ENCODE measurements at regions not wholly inside any gene's neighbourhood (a gene's known extent, or its start where the extent isn't known, plus 50 kb on each side); places are given as distances from the start of the nearest gene placed in this dataset.

- TF ChIP-seq, protein P1, sequence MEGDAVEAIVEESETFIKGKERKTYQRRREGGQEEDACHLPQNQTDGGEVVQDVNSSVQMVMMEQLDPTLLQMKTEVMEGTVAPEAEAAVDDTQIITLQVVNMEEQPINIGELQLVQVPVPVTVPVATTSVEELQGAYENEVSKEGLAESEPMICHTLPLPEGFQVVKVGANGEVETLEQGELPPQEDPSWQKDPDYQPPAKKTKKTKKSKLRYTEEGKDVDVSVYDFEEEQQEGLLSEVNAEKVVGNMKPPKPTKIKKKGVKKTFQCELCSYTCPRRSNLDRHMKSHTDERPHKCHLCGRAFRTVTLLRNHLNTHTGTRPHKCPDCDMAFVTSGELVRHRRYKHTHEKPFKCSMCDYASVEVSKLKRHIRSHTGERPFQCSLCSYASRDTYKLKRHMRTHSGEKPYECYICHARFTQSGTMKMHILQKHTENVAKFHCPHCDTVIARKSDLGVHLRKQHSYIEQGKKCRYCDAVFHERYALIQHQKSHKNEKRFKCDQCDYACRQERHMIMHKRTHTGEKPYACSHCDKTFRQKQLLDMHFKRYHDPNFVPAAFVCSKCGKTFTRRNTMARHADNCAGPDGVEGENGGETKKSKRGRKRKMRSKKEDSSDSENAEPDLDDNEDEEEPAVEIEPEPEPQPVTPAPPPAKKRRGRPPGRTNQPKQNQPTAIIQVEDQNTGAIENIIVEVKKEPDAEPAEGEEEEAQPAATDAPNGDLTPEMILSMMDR (conservative IDR thresholded peaks at IDR 0.05): no peak
- no peak for DNase-seq (ENCODE audit: extremely low spot score, unreplicated experiment)
- no peak overlapping the region for H3K27ac Mint-ChIP-seq
- H3K36me3 Mint-ChIP-seq: no peaks in the 10 kb centered on the region
- peaks cover 8% of the 10 kb centered on the region for H3K4me1 Mint-ChIP-seq (ENCODE audit: unreplicated experiment)
- H3K4me3 Mint-ChIP-seq: no peak overlapping the region
- H3K27me3 Mint-ChIP-seq: peaks cover 8% of the 10 kb centered on the region
- peaks cover 23% of the 10 kb centered on the region for H3K9me3 Mint-ChIP-seq
These were observed 56.9 kb upstream of the MSX2 start for GRCh38 chr5:174667526-174667925.

- TF ChIP-seq, protein P1 (conservative IDR thresholded peaks at IDR 0.05): no peak
- Mint-ChIP-seq H3K4me1 (ENCODE audit: unreplicated experiment) (peaks cover 8% of the 10 kb centered on the region), H3K4me3 (no peak overlapping the region), H3K9me3 (peaks cover 23% of the 10 kb centered on the region), H3K27ac (no peak overlapping the region), H3K36me3 (no peaks in the 10 kb centered on the region), H3K27me3 (peaks cover 8% of the 10 kb centered on the region)
- no peak for DNase-seq (ENCODE audit: extremely low spot score, unreplicated experiment)
These were observed 56.0 kb upstream of the MSX2 start for GRCh38 chr5:174668349-174668748.
